ENCODE measurements at regions not wholly inside any gene's neighbourhood (a gene's known extent, or its start where the extent isn't known, plus 50 kb on each side); places are given as distances from the start of the nearest gene placed in this dataset.

DNA sequence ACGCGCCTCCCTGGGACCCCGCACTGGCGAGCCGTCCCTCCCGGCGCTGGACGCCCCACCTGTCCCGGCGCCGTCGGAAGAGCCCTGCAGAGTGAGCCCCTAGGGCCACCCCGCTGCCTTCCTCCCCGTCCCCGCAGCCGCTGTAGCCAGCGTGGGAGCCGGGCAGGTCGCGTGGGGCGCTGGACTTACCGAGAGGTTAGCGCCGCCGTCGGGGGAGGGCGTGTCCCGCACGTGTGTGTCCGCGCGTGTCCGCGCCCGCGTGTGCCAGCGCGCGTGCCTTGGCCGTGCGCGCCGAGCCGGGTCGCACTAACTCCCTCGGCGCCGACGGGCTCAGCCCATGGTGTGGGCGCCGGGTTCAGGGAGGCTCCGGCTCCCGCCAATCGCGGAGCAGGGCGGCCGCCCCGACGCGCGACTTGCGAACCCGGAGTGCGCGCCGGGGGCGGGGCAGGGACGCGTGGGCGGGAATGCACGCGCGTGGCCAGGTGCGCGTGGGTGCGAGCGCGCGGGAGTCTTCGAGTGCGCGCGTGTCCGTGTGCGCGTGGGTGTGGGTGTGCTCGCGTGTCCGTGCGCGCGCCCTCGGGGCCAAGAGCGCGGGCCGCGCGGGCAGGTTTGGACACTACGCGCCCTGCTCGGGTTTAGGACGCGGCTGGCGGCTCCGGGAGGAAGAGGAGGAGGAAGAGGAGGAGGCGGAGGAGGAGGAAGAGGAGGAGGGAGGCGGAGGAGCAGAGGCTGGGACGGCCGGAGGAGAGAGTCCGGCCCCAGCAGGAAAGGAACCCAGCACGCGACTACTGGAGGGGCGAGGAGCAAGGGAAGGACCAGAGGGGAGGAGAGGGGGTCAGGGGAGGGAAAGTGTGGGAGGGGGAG, 145.2 kb upstream of the ETS2 start:
- TF ChIP-seq, protein P1, sequence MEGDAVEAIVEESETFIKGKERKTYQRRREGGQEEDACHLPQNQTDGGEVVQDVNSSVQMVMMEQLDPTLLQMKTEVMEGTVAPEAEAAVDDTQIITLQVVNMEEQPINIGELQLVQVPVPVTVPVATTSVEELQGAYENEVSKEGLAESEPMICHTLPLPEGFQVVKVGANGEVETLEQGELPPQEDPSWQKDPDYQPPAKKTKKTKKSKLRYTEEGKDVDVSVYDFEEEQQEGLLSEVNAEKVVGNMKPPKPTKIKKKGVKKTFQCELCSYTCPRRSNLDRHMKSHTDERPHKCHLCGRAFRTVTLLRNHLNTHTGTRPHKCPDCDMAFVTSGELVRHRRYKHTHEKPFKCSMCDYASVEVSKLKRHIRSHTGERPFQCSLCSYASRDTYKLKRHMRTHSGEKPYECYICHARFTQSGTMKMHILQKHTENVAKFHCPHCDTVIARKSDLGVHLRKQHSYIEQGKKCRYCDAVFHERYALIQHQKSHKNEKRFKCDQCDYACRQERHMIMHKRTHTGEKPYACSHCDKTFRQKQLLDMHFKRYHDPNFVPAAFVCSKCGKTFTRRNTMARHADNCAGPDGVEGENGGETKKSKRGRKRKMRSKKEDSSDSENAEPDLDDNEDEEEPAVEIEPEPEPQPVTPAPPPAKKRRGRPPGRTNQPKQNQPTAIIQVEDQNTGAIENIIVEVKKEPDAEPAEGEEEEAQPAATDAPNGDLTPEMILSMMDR (IDR thresholded peaks at IDR 0.05 in 4 of 5, conservative IDR thresholded peaks at IDR 0.05 in 1 of 5) = no peak
- no peak for TF ChIP-seq POLR2A (IDR thresholded peaks at IDR 0.05)
